T47D (cell line): ENCODE measurements at regions not wholly inside any gene's neighbourhood (a gene's known extent, or its start where the extent isn't known, plus 50 kb on each side); places are given as distances from the start of the nearest gene placed in this dataset.
A peak's percentile ranks its signal among the peaks of the same experiment; 100 is the strongest.

Experiments
- DNase-seq, 2 experiments: peaks; one replicate each; pipeline versions ENCODE4 v3.0.0 to v3.0.0-alpha.2; 2011 to 2012; ENCODE audit warnings: low read depth in 1 of 2, low spot score in 1 of 2
- JUND ChIP-seq: IDR thresholded peaks from 2 replicates; pipeline ENCODE4 v1.6.1; 2012; ENCODE audit warnings: low read depth
- in situ Hi-C: cut with HindIII; loops from 2 replicates; pipeline ENCODE4 v1.10.0; 2016; ENCODE audit warnings: low sequenced_read_pairs, low pct_unique_long_range_greater_than_20kb

DNA sequence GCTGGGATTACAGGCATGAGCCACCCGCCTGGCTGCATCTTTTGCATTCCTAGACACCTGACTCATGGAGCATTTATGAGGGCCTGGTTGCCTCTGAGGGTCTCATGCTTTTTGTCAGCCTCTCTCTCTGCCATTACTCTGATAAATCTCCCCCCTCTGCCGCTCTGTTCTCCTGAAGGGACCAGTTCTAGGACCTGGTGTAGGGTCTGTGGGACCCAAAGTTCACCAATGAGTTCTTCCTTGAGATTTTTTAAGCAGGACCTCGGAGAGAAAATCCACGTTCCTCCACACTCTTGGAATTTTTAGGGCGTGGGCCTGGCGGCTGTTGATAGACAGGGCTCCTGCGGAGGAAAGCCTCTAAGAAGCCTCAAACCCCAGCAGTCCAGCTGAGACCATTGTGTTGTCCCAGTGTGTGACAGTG, 91.9 kb upstream of the ERRFI1 start:
- no peak for TF ChIP-seq JUND
- in situ Hi-C loops: no loop called here
- no peak for DNase-seq

DNA sequence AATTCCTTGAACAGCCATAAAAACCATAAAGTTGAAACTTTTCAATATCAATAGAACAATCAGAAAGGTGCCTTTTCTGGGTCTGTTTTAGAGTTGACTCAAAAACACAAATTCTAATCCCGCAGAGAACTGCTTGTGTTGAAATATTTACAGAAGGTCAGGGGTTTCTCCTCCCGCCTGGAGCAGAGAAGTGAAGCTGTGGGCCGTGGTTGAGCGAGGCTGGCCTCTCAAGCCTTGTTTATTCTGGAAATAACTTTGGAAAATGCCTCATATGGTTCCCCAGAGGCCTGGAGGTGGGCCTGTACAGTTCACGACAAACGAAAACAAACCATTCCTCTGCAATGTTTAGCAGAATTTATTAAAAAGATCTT, 90.8 kb upstream of the ERRFI1 start:
- peak in 1 of 2 experiments; percentile 52 for DNase-seq
- in situ Hi-C loops: no loop called here
- no peak for TF ChIP-seq JUND

DNA sequence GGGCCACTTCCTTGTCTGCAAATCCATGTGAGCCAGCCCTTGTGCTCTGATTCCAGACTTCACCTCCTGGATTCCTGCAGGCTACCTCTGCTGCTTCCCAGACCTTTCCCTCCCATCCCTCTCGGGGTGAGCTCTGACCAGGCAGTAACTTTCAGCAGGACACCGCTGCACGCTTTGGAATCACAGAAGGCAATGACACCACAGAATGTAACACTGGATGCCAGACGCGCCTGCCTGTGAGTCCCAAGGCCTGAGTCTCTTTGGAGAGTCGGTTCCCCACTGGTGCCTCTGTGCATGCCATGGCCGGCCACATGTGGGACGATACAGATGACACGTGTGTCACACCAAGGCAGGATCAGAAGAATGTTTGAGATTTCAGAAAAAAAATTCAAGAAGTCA, 89.7 kb upstream of the ERRFI1 start:
- TF ChIP-seq JUND: no peak
- in situ Hi-C loops: no loop called here
- no peak for DNase-seq

DNA sequence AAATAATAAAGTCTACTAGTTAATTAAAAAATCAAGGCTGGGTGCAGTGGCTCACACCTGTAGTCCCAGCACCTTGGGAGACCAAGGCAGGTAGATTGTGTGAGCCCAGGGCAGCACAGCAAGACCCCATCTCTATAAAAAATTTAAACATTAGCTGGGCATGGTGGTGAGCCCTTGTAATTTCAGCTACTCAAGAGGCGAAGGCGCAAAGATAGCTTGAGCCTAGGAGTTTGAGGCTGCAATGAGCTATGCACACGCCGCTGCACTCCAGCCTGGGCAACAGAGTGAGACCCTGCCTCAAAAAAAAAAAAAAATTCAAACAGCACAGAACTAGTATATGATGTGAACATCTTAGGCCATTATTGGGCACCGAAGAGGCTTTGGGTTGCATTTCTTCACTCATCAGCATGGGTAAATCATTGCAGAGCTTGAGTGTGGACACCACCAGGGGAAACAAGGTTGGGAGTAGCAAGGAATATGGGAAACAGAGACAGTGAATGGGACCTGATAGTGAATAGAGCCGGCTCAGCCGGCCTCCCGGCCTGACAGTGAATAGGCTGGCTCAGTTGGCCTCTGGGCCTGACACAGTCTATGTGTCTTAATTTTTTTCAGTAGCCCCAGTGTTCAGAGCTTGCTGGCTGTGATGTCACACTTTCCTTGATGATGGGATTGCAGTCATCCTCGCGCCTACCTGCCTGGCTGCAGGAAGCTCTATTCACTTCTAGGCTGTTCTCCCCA, 89.1 kb upstream of the ERRFI1 start:
- in situ Hi-C loops: no loop called here
- no peak for DNase-seq
- TF ChIP-seq JUND: no peak

DNA sequence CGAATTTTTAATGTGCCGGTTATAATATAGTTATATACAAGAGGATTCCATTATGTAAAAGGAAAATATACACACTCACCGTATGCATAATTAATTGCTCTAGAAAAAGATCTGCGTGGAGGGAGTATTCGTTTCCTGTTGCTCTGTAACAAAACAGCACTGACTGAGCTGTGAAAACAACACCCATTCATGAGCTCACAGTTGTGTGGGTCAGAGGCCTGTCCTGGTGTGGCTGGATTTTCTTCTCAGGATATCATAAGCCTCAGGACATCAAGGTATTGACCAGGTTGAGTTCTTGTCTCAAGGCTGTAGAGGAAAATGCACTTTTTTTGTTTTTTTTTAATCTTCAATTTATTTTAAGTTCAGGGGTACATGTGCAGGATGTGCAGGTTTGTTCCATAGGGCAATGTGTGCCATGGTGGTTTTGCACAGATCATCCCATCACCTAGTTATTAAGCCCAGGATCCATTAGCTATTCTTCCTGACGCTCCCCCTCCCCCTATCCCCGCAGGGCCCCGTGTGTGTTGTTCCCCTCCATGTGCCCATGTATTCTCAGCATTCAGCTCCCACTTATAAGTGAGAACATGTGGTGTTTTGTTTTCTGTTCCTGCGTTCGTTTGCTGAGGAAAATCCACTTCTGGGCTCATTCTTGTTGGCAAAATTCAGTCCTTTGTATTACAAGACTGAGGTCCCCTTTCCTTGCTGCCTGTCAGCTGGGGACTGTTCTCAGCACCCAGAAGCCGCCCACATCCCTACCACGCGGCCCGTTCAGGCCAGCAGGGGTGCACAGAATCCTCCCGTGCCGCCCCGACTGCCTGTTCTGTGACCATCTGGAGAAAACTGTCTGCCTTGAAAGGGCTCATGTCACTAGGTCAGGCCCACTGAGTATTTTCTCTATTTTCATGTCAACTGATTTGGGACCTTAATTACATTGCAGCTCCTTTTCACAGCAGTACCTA, 87.4 kb upstream of the ERRFI1 start:
- DNase-seq: no peak
- in situ Hi-C loops: no loop called here
- TF ChIP-seq JUND: no peak

DNA sequence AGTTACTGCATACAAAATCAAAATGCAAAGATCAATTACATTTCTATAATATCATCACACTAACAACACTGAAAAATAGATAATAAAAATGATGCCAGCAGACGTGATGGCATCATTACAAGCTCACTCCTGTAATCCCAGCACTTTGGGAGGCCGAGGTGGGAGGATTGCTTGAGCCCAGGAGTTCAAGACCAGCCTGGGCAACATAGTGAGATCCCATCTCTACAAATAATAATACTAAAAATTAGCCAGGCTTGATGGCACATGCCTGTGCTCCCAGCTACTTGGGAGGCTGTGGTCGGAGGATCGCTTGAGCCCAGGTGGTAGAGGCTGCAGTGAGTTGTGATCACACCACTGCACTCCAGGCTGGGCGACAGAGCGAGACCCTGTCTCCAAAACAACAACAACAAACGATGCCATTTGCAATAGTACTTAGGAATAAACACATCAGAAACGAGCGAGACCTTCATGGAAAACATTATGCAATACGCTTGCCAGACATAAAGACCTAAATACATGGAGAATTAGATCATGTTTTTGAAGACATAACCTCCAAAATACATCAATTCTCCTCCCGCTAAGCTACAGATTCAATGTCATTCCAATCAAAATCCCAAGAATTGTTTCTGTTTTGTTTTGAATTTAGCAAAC, 86.6 kb upstream of the ERRFI1 start:
- in situ Hi-C loops: no loop called here
- no peak for TF ChIP-seq JUND
- no peak for DNase-seq

DNA sequence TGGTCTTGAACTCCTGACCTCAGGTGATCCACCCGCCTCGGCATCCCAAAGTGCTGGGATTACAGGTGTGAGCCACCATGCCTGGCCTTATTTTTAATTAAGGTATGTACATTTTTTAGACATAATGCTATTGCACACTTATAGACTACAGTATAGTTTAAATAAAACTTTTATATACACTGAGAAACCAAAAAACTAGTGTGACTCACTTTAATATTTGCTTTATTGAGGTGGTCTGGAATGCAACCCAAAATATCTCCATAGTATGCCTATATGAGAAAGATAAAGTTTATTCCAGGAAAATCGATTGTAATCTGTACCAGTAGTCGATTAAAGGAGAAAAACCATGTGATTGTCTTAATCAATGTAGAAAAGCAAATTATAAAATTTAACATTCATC, 85.5 kb upstream of the ERRFI1 start:
- in situ Hi-C loops: no loop called here
- no peak for TF ChIP-seq JUND

DNA sequence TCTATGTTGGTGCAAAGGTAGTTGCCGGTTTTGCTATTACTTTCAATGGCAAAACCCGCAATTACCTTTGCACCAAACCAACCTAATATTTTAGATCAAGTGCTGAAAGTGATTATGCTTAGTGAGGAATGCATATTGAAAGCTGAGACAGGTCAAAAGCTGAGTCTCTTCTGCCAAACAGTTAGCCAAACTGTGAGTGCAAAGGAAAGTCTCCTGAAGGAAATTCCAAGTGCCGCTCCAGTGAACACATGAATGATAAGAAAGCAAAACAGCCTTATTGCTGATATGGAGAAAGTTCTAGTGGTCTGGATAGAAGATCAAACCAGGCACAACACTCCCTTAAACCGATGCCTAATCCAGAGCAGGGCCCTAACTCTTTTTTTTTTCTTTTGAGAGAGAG, 83.1 kb upstream of the ERRFI1 start:
- in situ Hi-C loops: no loop called here
- no peak for DNase-seq
- no peak for TF ChIP-seq JUND

More for the DNA sequence above, 85.5 kb upstream of the ERRFI1 start:
- DNase-seq: no peak

DNA sequence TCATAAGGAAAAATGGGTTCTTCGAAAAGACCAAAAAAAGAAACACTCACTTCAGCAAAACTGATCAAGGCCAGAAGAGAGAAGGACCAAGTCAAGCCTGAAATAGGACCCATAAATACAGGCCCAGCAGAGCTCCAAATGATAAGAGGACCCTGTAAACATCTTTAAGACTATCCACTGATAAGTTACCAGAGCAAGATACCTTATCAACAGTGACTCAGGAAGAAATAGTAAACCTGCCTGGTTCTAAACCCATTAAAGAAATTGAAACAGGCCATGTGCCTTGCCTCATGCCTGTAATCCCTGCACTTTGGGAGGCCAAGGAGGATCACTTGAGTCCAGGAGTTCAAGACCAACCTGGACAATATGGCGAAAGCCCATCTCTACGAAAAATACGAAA, 81.8 kb upstream of the ERRFI1 start:
- DNase-seq: no peak
- in situ Hi-C loops: no loop called here

DNA sequence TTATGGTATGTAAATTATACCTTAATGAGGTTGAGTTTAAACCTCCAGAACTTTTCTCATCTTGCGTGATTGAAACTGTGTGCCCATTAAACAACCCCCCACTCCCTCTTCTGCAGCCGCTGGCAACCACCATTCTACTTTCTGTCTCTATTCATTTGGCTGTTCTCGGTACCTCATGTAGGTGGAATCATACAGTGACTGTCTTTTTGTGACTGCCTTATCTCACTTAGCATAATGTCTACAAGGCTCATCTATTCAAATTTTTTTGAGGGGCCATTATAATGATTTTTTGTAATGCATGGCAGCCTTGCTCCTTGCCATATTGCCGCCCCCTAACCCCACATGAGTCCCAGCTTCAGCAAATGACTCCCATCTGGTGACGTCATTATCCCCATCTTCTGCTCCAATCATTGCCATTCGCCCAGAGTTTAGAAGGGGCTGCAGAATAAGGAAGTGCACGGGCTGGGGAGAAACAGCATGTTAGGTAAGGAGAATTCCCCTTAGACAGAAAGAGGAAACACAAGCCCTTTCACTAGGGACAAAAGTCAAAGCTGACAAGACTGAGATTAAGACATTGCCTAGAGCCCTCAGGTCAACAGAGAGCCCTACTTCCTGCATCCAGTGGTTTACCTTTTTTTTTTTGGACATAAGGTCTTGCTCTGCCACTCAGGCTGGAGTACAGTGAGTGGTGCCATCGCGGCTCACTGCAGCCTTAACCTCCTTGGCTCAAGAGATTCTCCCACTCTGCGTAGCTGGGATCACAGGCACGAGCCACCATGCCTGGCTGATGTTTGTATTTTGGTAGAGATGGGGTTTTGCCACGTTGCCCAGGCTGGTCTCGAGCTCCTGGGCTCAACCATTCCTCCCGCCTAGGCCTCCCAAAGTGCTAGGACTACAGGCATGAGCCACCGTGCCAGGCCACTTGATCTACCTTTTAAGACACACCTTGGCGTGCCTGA, 78.4 kb upstream of the ERRFI1 start:
- in situ Hi-C loops: no loop called here
- no peak for DNase-seq
- no peak for TF ChIP-seq JUND

More for the DNA sequence above, 81.8 kb upstream of the ERRFI1 start:
- TF ChIP-seq JUND: no peak

DNA sequence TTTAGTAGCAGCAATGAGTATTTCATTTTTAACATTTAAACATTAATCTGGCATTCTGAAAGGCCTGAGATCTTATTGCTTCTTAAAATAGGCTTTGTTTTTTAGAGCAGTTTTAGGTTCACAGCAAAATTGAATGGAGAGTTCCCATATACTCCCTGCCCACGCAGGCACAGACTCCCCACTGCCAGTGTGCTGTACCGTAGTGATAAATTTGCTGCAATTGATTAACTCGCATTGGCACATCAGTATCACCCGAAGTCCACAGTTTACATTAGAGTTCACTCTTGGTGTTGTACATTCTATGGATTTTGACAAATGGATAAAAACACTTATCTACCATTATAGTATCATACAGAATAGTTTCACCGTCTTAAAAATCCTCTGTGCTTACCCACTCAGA, 71.8 kb upstream of the ERRFI1 start:
- TF ChIP-seq JUND: no peak
- DNase-seq: no peak
- in situ Hi-C loops: no loop called here
